ENCODE measurements at regions not wholly inside any gene's neighbourhood (a gene's known extent, or its start where the extent isn't known, plus 50 kb on each side); places are given as distances from the start of the nearest gene placed in this dataset.

GRCh38 chr20:17845701-17846475 is 122.7 kb downstream of the SNX5 start:
- TF ChIP-seq CTCF (IDR thresholded peaks at IDR 0.05) (no peak), POLR2A (IDR thresholded peaks at IDR 0.05) (no peak)
